MM.1S (cell line): ENCODE measurements at regions not wholly inside any gene's neighbourhood (a gene's known extent, or its start where the extent isn't known, plus 50 kb on each side); places are given as distances from the start of the nearest gene placed in this dataset.

ENCODE experiments used
- EZH2phosphoT487 ChIP-seq: fragments of 300-600 bp; sonication (generic); IDR thresholded peaks from 2 replicates; pipeline ENCODE4 v1.6.1; 2018; ENCODE audit warnings: antibody characterized with exemption, low read length
- TF ChIP-seq, protein P1 (sequence below): fragments of 300-600 bp; sonication (generic); IDR thresholded peaks from 2 replicates; pipeline ENCODE4 v1.5.1; 2016; ENCODE audit warnings: antibody characterized with exemption, low read length, mixed read lengths

DNA sequence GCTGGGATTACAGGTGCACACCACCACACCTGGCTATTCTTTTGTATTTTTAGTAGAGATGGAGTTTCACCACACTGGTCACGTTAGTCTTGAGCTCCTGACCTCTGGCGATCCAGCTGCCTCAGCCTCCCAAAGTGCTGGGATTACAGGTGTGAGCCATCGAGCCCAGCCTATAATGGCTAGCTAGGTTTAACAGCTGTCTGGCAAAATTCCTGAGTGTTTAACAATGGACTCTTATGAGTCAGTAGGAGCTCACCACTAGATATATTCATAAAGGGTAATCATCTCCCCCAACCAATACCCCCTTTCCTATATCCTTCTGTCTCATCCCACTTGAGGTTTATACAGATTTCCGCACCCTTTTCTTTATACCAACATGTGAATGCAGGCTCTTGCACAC lies 91.5 kb upstream of the CDH13 start:
- TF ChIP-seq, protein P1, sequence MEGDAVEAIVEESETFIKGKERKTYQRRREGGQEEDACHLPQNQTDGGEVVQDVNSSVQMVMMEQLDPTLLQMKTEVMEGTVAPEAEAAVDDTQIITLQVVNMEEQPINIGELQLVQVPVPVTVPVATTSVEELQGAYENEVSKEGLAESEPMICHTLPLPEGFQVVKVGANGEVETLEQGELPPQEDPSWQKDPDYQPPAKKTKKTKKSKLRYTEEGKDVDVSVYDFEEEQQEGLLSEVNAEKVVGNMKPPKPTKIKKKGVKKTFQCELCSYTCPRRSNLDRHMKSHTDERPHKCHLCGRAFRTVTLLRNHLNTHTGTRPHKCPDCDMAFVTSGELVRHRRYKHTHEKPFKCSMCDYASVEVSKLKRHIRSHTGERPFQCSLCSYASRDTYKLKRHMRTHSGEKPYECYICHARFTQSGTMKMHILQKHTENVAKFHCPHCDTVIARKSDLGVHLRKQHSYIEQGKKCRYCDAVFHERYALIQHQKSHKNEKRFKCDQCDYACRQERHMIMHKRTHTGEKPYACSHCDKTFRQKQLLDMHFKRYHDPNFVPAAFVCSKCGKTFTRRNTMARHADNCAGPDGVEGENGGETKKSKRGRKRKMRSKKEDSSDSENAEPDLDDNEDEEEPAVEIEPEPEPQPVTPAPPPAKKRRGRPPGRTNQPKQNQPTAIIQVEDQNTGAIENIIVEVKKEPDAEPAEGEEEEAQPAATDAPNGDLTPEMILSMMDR: no peak
- no peak for TF ChIP-seq EZH2phosphoT487
